Epithelial cell of esophagus (primary cell): ENCODE measurements at regions not wholly inside any gene's neighbourhood (a gene's known extent, or its start where the extent isn't known, plus 50 kb on each side); places are given as distances from the start of the nearest gene placed in this dataset.
"Not testable (repeated sequence)": the region's sequence is repeated elsewhere in the genome, so short reads cannot be mapped to it uniquely, and the experiment has no call there.

Experiments
- DNase-seq: peaks from one replicate; pipeline ENCODE4 v3.0.0; 2010; ENCODE audit warnings: low read depth
- H3K4me3 ChIP-seq: 2 replicates; pipeline ENCODE4 v1.5.1; 2011; ENCODE audit warnings: mild to moderate bottlenecking, low read length, control low read depth
- CTCF ChIP-seq: IDR thresholded peaks from 2 replicates; pipeline ENCODE4 v1.5.1; 2011; ENCODE audit warnings: low read depth, mild to moderate bottlenecking, low read length, control low read depth, inconsistent platforms; ENCODE audit not compliant: insufficient read depth; ENCODE audit errors: missing control alignments

- H3K4me3 ChIP-seq: no peak overlapping the region
- DNase-seq: no peak
- no peak for TF ChIP-seq CTCF
Measured at GRCh38 chr9:64066736-64067368, 1218.2 kb downstream of the FOXD4L5 start.

- H3K4me3 ChIP-seq: no peak overlapping the region
- no peak for TF ChIP-seq CTCF
- no peak for DNase-seq
Measured at GRCh38 chr9:64061013-64061627, 1223.9 kb downstream of the FOXD4L5 start.

GRCh38 chr9:64058070-64058469 lies 1226.9 kb downstream of the FOXD4L5 start:
- not testable (repeated sequence) for DNase-seq, H3K4me3 ChIP-seq

- no peak for TF ChIP-seq CTCF
- H3K4me3 ChIP-seq: no peak overlapping the region
- no peak for DNase-seq
Measured at GRCh38 chr9:64057553-64057952, 1227.5 kb downstream of the FOXD4L5 start.

- not testable (repeated sequence) for H3K4me3 ChIP-seq, DNase-seq
Measured at GRCh38 chr9:64028925-64029324, 1256.1 kb downstream of the FOXD4L5 start.

- not testable (repeated sequence) for DNase-seq
Measured at GRCh38 chr9:64020696-64021491, 1264.1 kb downstream of the FOXD4L5 start.

GRCh38 chr9:64017666-64018065 lies 1267.3 kb downstream of the FOXD4L5 start:
- H3K4me3 ChIP-seq: not testable (repeated sequence)

More at GRCh38 chr9:64020696-64021491, 1264.1 kb downstream of the FOXD4L5 start:
- H3K4me3 ChIP-seq: not testable (repeated sequence)

GRCh38 chr9:64016845-64017406 lies 1268.1 kb downstream of the FOXD4L5 start:
- H3K4me3 ChIP-seq, DNase-seq: not testable (repeated sequence)

More at GRCh38 chr9:64017666-64018065, 1267.3 kb downstream of the FOXD4L5 start:
- not testable (repeated sequence) for DNase-seq

GRCh38 chr9:64016246-64016645 lies 1268.8 kb downstream of the FOXD4L5 start:
- not testable (repeated sequence) for DNase-seq, H3K4me3 ChIP-seq

- TF ChIP-seq CTCF: no peak
- H3K4me3 ChIP-seq: no peak overlapping the region
Measured at GRCh38 chr9:64015136-64015535, 1269.9 kb downstream of the FOXD4L5 start.

GRCh38 chr9:64014386-64015091 lies 1270.5 kb downstream of the FOXD4L5 start:
- not testable (repeated sequence) for DNase-seq

More at GRCh38 chr9:64015136-64015535, 1269.9 kb downstream of the FOXD4L5 start:
- no peak for DNase-seq

GRCh38 chr9:64013122-64013521 lies 1271.9 kb downstream of the FOXD4L5 start:
- H3K4me3 ChIP-seq, DNase-seq: not testable (repeated sequence)

More at GRCh38 chr9:64014386-64015091, 1270.5 kb downstream of the FOXD4L5 start:
- not testable (repeated sequence) for H3K4me3 ChIP-seq

GRCh38 chr9:64012014-64012413 lies 1273.0 kb downstream of the FOXD4L5 start:
- not testable (repeated sequence) for H3K4me3 ChIP-seq, DNase-seq
